SK-N-SH (cell line): ENCODE measurements at regions not wholly inside any gene's neighbourhood (a gene's known extent, or its start where the extent isn't known, plus 50 kb on each side); places are given as distances from the start of the nearest gene placed in this dataset.

Source experiments
- NRF1 ChIP-seq: IDR thresholded peaks from 2 replicates; pipeline ENCODE4 v1.6.1; 2012; ENCODE audit warnings: low read depth, mild to moderate bottlenecking, low read length
- SMC3 ChIP-seq: IDR thresholded peaks from 2 replicates; pipeline ENCODE4 v1.6.1; 2012; ENCODE audit warnings: low read depth, low read length, improper control_type of control experiment
- TF ChIP-seq, protein P1 (sequence below): fragments of 200-600 bp; sonication (generic); IDR thresholded peaks from 2 replicates; pipeline ENCODE4 v1.6.1; 2017; ENCODE audit warnings: antibody characterized with exemption, mild to moderate bottlenecking, moderate library complexity

DNA sequence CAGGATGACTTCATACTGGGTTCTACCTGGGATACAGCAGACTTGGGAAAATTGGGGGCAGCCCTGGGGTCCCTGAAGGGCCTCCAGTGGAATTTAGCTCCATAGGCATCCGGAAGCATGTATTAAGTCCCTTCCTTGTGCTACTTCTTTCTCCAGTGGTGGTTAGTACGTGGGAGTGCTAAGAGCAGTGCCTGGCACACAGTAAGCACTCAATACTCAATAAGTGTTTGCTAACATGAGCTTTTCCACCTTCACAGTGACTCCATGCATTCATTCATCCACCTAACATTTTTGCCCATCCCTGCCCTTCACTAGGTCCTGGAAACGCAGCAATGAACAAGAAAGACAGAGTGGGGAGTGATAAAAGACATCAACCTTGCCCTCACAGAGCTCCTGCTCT is 120.5 kb downstream of the MN1 start:
- TF ChIP-seq SMC3 = no peak
- TF ChIP-seq, protein P1, sequence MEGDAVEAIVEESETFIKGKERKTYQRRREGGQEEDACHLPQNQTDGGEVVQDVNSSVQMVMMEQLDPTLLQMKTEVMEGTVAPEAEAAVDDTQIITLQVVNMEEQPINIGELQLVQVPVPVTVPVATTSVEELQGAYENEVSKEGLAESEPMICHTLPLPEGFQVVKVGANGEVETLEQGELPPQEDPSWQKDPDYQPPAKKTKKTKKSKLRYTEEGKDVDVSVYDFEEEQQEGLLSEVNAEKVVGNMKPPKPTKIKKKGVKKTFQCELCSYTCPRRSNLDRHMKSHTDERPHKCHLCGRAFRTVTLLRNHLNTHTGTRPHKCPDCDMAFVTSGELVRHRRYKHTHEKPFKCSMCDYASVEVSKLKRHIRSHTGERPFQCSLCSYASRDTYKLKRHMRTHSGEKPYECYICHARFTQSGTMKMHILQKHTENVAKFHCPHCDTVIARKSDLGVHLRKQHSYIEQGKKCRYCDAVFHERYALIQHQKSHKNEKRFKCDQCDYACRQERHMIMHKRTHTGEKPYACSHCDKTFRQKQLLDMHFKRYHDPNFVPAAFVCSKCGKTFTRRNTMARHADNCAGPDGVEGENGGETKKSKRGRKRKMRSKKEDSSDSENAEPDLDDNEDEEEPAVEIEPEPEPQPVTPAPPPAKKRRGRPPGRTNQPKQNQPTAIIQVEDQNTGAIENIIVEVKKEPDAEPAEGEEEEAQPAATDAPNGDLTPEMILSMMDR = no peak
- no peak for TF ChIP-seq NRF1
